HEK293 (cell line): ENCODE measurements at regions not wholly inside any gene's neighbourhood (a gene's known extent, or its start where the extent isn't known, plus 50 kb on each side); places are given as distances from the start of the nearest gene placed in this dataset.

Experiments used
- CTCF ChIA-PET: fragments of 350-600 bp; formaldehyde crosslinking; extraction: SDS; loops from one replicate; lab custom pipeline; 2021; ENCODE audit warnings: antibody characterized with exemption; lab: Yijun Ruan, JAX
- POLR2A ChIA-PET: fragments of 300-600 bp; formaldehyde crosslinking; extraction: SDS; loops from one replicate; lab custom pipeline; 2020; ENCODE audit warnings: antibody characterized with exemption, inconsistent platforms; lab: Yijun Ruan, JAX
- H3K27ac ChIP-seq: fragments of 200-500 bp; sonication (Bioruptor generic); 2 replicates; pipeline ENCODE4 v1.5.1; 2014; ENCODE audit warnings: low read depth, low read length, control low read depth, inconsistent platforms; ENCODE audit errors: extremely low read depth
- H3K36me3 ChIP-seq, 2 experiments: fragments of 200-500 bp in 1 of 2; sonication (Bioruptor generic) in 1 of 2; 1 replicate in 1 of 2; 2 replicates in 1 of 2; pipeline ENCODE4 v1.5.1; 2014 to 2017; ENCODE audit warnings: inconsistent platforms in 2 of 2, low read length in 2 of 2; ENCODE audit not compliant: control insufficient read depth in 2 of 2, insufficient read depth in 1 of 2
- H3K4me1 ChIP-seq: fragments of 200-500 bp; sonication (Bioruptor generic); 2 replicates; pipeline ENCODE4 v1.5.1; 2014; ENCODE audit warnings: mild to moderate bottlenecking, low read length, inconsistent platforms; ENCODE audit not compliant: control insufficient read depth, insufficient read depth
- H3K4me3 ChIP-seq: 2 replicates; pipeline ENCODE4 v1.5.1; 2011; ENCODE audit warnings: low read depth, mild to moderate bottlenecking, control low read depth, low read length, moderate library complexity
- H3K9me3 ChIP-seq: fragments of 200-500 bp; sonication (Bioruptor generic); 2 replicates; pipeline ENCODE4 v1.5.1; 2014; ENCODE audit warnings: low read depth, low read length, inconsistent platforms; ENCODE audit not compliant: control insufficient read depth, insufficient read depth
- GLI2 ChIP-seq: fragments of 450-650 bp; formaldehyde crosslinking; IDR thresholded peaks from 2 replicates; pipeline ENCODE4; 2017; ENCODE audit warnings: missing biosample characterization, missing genetic modification characterization, low read depth, borderline replicate concordance
- GLI4 ChIP-seq: fragments of 450-650 bp; formaldehyde crosslinking; IDR thresholded peaks from 2 replicates; pipeline ENCODE4 v1.5.1; 2016; ENCODE audit warnings: missing biosample characterization, missing genetic modification characterization
- KLF16 ChIP-seq: fragments of 450-650 bp; formaldehyde crosslinking; IDR thresholded peaks from 2 replicates; pipeline ENCODE4 v1.5.1; 2017; ENCODE audit warnings: missing biosample characterization, missing genetic modification characterization
- MYNN ChIP-seq: fragments of 450-650 bp; formaldehyde crosslinking; IDR thresholded peaks from 2 replicates; pipeline ENCODE4 v1.5.1; 2016; ENCODE audit warnings: missing biosample characterization, missing genetic modification characterization, borderline replicate concordance
- OSR2 ChIP-seq: fragments of 450-650 bp; formaldehyde crosslinking; IDR thresholded peaks from 2 replicates; pipeline ENCODE4 v1.5.1; 2016; ENCODE audit warnings: missing biosample characterization, missing genetic modification characterization
- TCF7L2 ChIP-seq: IDR thresholded peaks from 2 replicates; pipeline ENCODE4 v1.6.1; 2011; ENCODE audit warnings: low read depth, mild to moderate bottlenecking, inconsistent platforms, low read length, moderate library complexity, borderline replicate concordance
- TRIM28 ChIP-seq: IDR thresholded peaks from 2 replicates; pipeline ENCODE4 v1.6.1; 2011; ENCODE audit warnings: low read length, control low read depth, borderline replicate concordance
- ZIC2 ChIP-seq: fragments of 450-650 bp; formaldehyde crosslinking; IDR thresholded peaks from 2 replicates; pipeline ENCODE4 v1.5.1; 2016; ENCODE audit warnings: missing biosample characterization, missing genetic modification characterization
- ZNF133 ChIP-seq: fragments of 450-650 bp; formaldehyde crosslinking; IDR thresholded peaks from 2 replicates; pipeline ENCODE4 v1.5.1; 2016; ENCODE audit warnings: missing biosample characterization, missing genetic modification characterization
- ZNF174 ChIP-seq: fragments of 450-650 bp; formaldehyde crosslinking; IDR thresholded peaks from 2 replicates; pipeline ENCODE4 v1.5.0; 2017; ENCODE audit warnings: missing biosample characterization, mild to moderate bottlenecking, missing genetic modification characterization
- ZNF223 ChIP-seq: fragments of 450-650 bp; formaldehyde crosslinking; IDR thresholded peaks from 2 replicates; pipeline ENCODE4 v1.5.1; 2016; ENCODE audit warnings: missing biosample characterization, missing genetic modification characterization
- ZNF24 ChIP-seq: fragments of 450-650 bp; formaldehyde crosslinking; IDR thresholded peaks from 2 replicates; pipeline ENCODE4 v1.5.1; 2016; ENCODE audit warnings: missing biosample characterization, missing genetic modification characterization
- ZNF335 ChIP-seq: fragments of 450-650 bp; formaldehyde crosslinking; conservative IDR thresholded peaks from 2 replicates; pipeline ENCODE4 v1.5.1; 2016; ENCODE audit warnings: missing biosample characterization, missing genetic modification characterization
- ZNF350 ChIP-seq: fragments of 450-650 bp; formaldehyde crosslinking; IDR thresholded peaks from 2 replicates; pipeline ENCODE4 v1.5.0; 2017; ENCODE audit warnings: missing biosample characterization, mild to moderate bottlenecking, missing genetic modification characterization
- ZNF354C ChIP-seq: fragments of 450-650 bp; formaldehyde crosslinking; IDR thresholded peaks from 2 replicates; pipeline ENCODE4 v1.5.1; 2016; ENCODE audit warnings: missing biosample characterization, missing genetic modification characterization, low read depth, borderline replicate concordance
- ZNF423 ChIP-seq: fragments of 450-650 bp; formaldehyde crosslinking; IDR thresholded peaks from 2 replicates; pipeline ENCODE4 v1.5.1; 2016; ENCODE audit warnings: missing biosample characterization, missing genetic modification characterization
- ZNF473 ChIP-seq: fragments of 450-650 bp; formaldehyde crosslinking; IDR thresholded peaks from 2 replicates; pipeline ENCODE4 v1.5.1; 2017; ENCODE audit warnings: missing biosample characterization, missing genetic modification characterization
- ZNF510 ChIP-seq: fragments of 450-650 bp; formaldehyde crosslinking; IDR thresholded peaks from 2 replicates; pipeline ENCODE4 v1.5.1; 2018; ENCODE audit warnings: mild to moderate bottlenecking, missing genetic modification characterization, missing biosample characterization; ENCODE audit not compliant: insufficient replicate concordance
- ZNF544 ChIP-seq: fragments of 450-650 bp; formaldehyde crosslinking; IDR thresholded peaks from 2 replicates; pipeline ENCODE4 v1.5.0; 2017; ENCODE audit warnings: missing biosample characterization, missing genetic modification characterization
- ZNF548 ChIP-seq: fragments of 450-650 bp; formaldehyde crosslinking; IDR thresholded peaks from 2 replicates; pipeline ENCODE4 v1.5.1; 2016; ENCODE audit warnings: missing biosample characterization, missing genetic modification characterization
- ZNF596 ChIP-seq: fragments of 450-650 bp; IDR thresholded peaks from 2 replicates; pipeline ENCODE4 v1.5.0; 2018; ENCODE audit warnings: missing biosample characterization, mild to moderate bottlenecking, missing genetic modification characterization, moderate library complexity
- ZNF670 ChIP-seq: fragments of 450-650 bp; formaldehyde crosslinking; IDR thresholded peaks from 2 replicates; pipeline ENCODE4 v1.5.1; 2016; ENCODE audit warnings: missing biosample characterization, missing genetic modification characterization, low read depth
- ZNF768 ChIP-seq: fragments of 450-650 bp; formaldehyde crosslinking; IDR thresholded peaks from 2 replicates; pipeline ENCODE4 v1.5.1; 2018; ENCODE audit warnings: missing biosample characterization, mild to moderate bottlenecking, missing genetic modification characterization
- ZNF791 ChIP-seq: fragments of 450-650 bp; formaldehyde crosslinking; IDR thresholded peaks from 2 replicates; pipeline ENCODE4 v1.5.1; 2016; ENCODE audit warnings: missing biosample characterization, missing genetic modification characterization
- ZNF837 ChIP-seq: fragments of 450-650 bp; formaldehyde crosslinking; IDR thresholded peaks from 2 replicates; pipeline ENCODE4 v1.5.1; 2016; ENCODE audit warnings: missing biosample characterization, missing genetic modification characterization
- TF ChIP-seq, protein P1 (sequence below): fragments of 450-650 bp; formaldehyde crosslinking; IDR thresholded peaks from 2 replicates; pipeline ENCODE4 v1.5.1; 2016; ENCODE audit warnings: missing biosample characterization, missing genetic modification characterization
- TF ChIP-seq, protein P2 (sequence below): fragments of 450-650 bp; formaldehyde crosslinking; IDR thresholded peaks from 2 replicates; pipeline ENCODE4 v1.5.1; 2016; ENCODE audit warnings: missing biosample characterization, missing genetic modification characterization
- TF ChIP-seq, protein P3 (sequence below): fragments of 450-650 bp; IDR thresholded peaks from 2 replicates; pipeline ENCODE4 v1.5.1; 2018; ENCODE audit warnings: missing biosample characterization, mild to moderate bottlenecking, missing genetic modification characterization

DNA sequence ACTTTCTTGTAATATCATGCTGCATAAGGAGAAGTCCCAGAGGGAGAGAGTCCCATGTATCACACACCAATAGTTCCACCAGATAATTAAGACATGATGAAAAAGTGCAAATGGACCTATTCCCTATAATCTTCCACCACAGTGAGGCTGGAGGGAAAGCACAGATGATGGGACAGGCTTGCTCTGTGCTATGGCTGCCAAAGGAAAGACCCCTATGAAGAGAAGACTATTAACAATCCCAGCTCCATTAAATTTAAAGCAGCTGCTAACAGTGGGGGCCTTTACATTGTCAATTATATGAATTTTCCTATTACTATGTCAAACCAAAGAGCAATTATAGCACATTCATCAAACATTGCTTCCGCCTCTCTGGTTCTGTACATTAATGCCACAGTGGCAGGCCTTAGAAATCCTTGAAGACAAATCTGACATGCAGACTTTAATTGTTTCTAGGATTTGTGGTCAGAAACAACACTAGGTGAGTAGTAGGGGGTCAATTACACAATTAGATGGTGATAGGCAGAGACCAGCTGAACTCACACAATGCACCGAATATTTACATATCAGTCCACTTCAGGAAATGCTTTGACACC lies 551.3 kb downstream of the TLE1 start:
- ChIA-PET POLR2A (no interaction called here), CTCF (no interaction called here)
- TF ChIP-seq TCF7L2: no peak
- no peak for TF ChIP-seq ZNF596 (tag by site-specific recombination)
- TF ChIP-seq, protein P1, sequence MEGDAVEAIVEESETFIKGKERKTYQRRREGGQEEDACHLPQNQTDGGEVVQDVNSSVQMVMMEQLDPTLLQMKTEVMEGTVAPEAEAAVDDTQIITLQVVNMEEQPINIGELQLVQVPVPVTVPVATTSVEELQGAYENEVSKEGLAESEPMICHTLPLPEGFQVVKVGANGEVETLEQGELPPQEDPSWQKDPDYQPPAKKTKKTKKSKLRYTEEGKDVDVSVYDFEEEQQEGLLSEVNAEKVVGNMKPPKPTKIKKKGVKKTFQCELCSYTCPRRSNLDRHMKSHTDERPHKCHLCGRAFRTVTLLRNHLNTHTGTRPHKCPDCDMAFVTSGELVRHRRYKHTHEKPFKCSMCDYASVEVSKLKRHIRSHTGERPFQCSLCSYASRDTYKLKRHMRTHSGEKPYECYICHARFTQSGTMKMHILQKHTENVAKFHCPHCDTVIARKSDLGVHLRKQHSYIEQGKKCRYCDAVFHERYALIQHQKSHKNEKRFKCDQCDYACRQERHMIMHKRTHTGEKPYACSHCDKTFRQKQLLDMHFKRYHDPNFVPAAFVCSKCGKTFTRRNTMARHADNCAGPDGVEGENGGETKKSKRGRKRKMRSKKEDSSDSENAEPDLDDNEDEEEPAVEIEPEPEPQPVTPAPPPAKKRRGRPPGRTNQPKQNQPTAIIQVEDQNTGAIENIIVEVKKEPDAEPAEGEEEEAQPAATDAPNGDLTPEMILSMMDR: no peak
- no peak for TF ChIP-seq ZNF670
- no peak for TF ChIP-seq ZNF548 (tag by site-specific recombination)
- no peak for TF ChIP-seq ZNF350 (tag by site-specific recombination)
- no peak for TF ChIP-seq ZNF335 (tag by site-specific recombination)
- no peak for TF ChIP-seq ZNF24 (tag by site-specific recombination)
- no peak for TF ChIP-seq MYNN (tag by site-specific recombination)
- TF ChIP-seq, all 188 proteins: peak for 0
- Histone ChIP-seq H3K27ac (no peak overlapping the region), H3K4me1 (no peaks in the 10 kb centered on the region), H3K36me3 (no peaks in the 10 kb centered on the region), H3K4me3 (no peak overlapping the region), H3K9me3 (no peaks in the 10 kb centered on the region)

DNA sequence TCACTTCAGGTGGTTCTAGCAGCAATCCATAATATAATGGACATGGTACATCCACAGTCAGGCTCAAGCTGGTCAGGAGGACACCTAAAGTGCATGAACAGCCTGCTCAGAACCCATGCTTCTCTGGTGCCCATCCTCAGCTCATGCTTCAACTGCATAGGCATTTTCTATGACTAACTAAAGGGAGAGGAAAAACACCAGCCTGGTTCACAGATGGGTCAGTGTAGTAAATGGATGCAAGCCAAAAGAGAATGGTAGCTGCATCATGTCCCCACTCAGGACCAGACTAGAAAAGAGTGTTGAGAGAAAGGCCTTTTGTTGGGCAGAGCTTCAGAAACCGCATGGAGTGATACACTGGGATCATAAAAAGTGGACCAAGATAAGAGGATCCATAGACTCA lies 556.6 kb downstream of the TLE1 start:
- no peak for TF ChIP-seq ZNF768 (tag by site-specific recombination)
- no peak for TF ChIP-seq GLI2 (tag by site-specific recombination)
- TF ChIP-seq ZNF544 (tag by site-specific recombination): no peak
- no peak for TF ChIP-seq ZNF423 (tag by site-specific recombination)
- TF ChIP-seq ZNF791 (tag by site-specific recombination): no peak
- TF ChIP-seq, protein P2, sequence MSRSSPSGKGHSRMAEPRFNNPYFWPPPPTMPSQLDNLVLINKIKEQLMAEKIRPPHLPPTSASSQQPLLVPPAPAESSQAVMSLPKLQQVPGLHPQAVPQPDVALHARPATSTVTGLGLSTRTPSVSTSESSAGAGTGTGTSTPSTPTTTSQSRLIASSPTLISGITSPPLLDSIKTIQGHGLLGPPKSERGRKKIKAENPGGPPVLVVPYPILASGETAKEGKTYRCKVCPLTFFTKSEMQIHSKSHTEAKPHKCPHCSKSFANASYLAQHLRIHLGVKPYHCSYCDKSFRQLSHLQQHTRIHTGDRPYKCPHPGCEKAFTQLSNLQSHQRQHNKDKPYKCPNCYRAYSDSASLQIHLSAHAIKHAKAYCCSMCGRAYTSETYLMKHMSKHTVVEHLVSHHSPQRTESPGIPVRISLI (tag by site-specific recombination): no peak
- TF ChIP-seq KLF16 (tag by site-specific recombination): no peak
- no peak for TF ChIP-seq ZNF174 (tag by site-specific recombination)
- TF ChIP-seq ZNF223 (tag by site-specific recombination): no peak
- TF ChIP-seq ZNF354C (tag by site-specific recombination): no peak
- no peak for TF ChIP-seq ZNF837 (tag by site-specific recombination)
- TF ChIP-seq ZNF510 (tag by site-specific recombination): no peak
- TF ChIP-seq OSR2 (tag by site-specific recombination): no peak
- TF ChIP-seq GLI4 (tag by site-specific recombination): no peak
- TF ChIP-seq ZNF133: no peak
- no peak for TF ChIP-seq TRIM28
- TF ChIP-seq, protein P1: no peak
- TF ChIP-seq, protein P3, sequence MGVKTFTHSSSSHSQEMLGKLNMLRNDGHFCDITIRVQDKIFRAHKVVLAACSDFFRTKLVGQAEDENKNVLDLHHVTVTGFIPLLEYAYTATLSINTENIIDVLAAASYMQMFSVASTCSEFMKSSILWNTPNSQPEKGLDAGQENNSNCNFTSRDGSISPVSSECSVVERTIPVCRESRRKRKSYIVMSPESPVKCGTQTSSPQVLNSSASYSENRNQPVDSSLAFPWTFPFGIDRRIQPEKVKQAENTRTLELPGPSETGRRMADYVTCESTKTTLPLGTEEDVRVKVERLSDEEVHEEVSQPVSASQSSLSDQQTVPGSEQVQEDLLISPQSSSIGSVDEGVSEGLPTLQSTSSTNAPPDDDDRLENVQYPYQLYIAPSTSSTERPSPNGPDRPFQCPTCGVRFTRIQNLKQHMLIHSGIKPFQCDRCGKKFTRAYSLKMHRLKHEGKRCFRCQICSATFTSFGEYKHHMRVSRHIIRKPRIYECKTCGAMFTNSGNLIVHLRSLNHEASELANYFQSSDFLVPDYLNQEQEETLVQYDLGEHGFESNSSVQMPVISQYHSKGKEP: no peak
- TF ChIP-seq ZNF473 (tag by site-specific recombination): no peak
- no peak for TF ChIP-seq ZIC2 (tag by site-specific recombination)
- TF ChIP-seq, all 188 proteins: peak for 0
- H3K9me3 ChIP-seq: no peaks in the 10 kb centered on the region
- H3K27ac ChIP-seq: no peak overlapping the region
- H3K4me1 ChIP-seq: no peaks in the 10 kb centered on the region
- POLR2A ChIA-PET: no interaction called here
- CTCF ChIA-PET: interaction anchor here (0.6 kb wide), 1 partner anchor 23 kb away, joined by 5 read pairs; no protein-coding TSS in a partner anchor
- no peak overlapping the region for H3K4me3 ChIP-seq
- H3K36me3 ChIP-seq: no peaks in the 10 kb centered on the region
